Erythroblast (primary cell): ENCODE measurements at regions not wholly inside any gene's neighbourhood (a gene's known extent, or its start where the extent isn't known, plus 50 kb on each side); places are given as distances from the start of the nearest gene placed in this dataset.

Experiments
- GATA1 ChIP-seq: IDR thresholded peaks from 2 replicates; pipeline ENCODE4 v1.6.1; 2011; ENCODE audit warnings: low read depth, mild to moderate bottlenecking, control low read depth, low read length, moderate library complexity
- POLR2A ChIP-seq: IDR thresholded peaks from 2 replicates; pipeline ENCODE4 v1.6.1; 2011; ENCODE audit warnings: mild to moderate bottlenecking, low read length

DNA sequence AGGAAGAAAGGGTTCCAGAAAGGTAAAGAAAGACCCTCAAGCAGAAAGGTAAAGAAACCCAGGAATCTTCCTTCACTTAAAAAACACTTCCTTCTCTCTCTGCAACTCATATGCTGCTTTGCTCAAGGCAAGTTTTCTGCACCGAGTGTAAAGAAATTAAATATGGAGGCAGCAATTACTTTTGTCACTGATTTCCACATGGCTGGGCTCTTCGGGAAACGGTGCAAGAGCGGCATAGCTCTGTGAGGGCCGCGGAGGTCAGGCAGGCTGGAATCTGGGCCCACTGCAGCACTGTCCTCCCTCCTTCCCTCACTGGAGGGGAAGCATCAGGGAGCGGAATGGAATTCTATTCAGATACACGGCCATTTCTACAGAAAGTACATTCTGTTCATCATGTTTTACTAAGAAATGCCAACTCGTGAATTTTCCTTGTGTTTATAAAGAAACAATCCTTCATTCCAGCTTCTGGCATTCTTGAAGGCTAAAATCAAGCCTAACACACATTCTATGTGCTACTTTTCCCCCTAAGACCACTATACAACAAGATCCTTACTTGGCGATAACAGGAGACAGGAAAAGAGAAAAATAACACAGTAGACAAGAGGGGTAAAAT is 212.2 kb downstream of the SIPA1L2 start:
- TF ChIP-seq POLR2A, result no peak
- TF ChIP-seq GATA1, result no peak
